ENCODE measurements at regions not wholly inside any gene's neighbourhood (a gene's known extent, or its start where the extent isn't known, plus 50 kb on each side); places are given as distances from the start of the nearest gene placed in this dataset.

- H4K20me1 ChIP-seq (ENCODE audit: insufficient read depth, low read length) = no peaks in the 10 kb centered on the region
- no peak overlapping the region for H3K4me2 ChIP-seq (ENCODE audit: insufficient read depth, low read length)
- no peak overlapping the region for H2AFZ ChIP-seq (ENCODE audit: low read depth, low read length)
- H3K9me3 ChIP-seq (ENCODE audit: insufficient read depth, low read length, severe bottlenecking) = no peaks in the 10 kb centered on the region
- H3K4me3 ChIP-seq (ENCODE audit: low read depth in 1 of 2, low read length in 2 of 2) = no peak overlapping the region
- H3K36me3 ChIP-seq (ENCODE audit: insufficient read depth, low read length) = no peaks in the 10 kb centered on the region
- TF ChIP-seq EZH2 (IDR thresholded peaks at IDR 0.05; ENCODE audit: borderline replicate concordance, low read depth, low read length, severe bottlenecking) (no peak), CTCF (IDR thresholded peaks at IDR 0.05; ENCODE audit: borderline replicate concordance, extremely low read depth, low read length, poor library complexity, severe bottlenecking) (no peak)
- no peak overlapping the region for H3K27ac ChIP-seq (ENCODE audit: low read length)
- no peaks in the 10 kb centered on the region for H3K79me2 ChIP-seq (ENCODE audit: insufficient read depth, low read length)
- H3K9ac ChIP-seq (ENCODE audit: low read depth, low read length) = no peak overlapping the region
- no peaks in the 10 kb centered on the region for H3K4me1 ChIP-seq (ENCODE audit: insufficient read depth, low read length)
- no peak for DNase-seq
- H3K27me3 ChIP-seq (ENCODE audit: insufficient read depth, low read length, poor library complexity) = no peaks in the 10 kb centered on the region
- no peak for ATAC-seq (ENCODE audit: insufficient read depth, low read depth)
These were observed 138.7 kb downstream of the TDRD15 start for GRCh38 chr2:21262426-21262940.

DNA sequence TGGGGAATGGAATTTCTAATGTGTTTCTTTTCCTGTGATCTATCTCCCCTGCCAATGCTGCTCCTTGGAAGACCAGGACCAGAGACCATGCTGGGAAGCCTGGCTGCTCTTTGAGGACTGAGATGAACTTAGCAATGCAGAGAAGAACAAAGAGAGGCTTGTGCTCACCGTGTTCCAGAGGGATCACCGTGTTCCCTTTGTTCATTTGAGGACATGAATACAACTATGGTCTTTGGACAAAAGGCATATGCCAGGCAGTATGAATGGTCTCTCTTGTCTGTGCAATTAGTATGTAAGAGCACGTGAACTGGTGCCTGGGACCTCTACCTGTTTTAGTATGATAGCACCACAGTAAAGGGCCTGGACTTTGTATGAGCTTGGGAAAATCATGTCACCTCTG is 139.9 kb downstream of the TDRD15 start:
- Histone ChIP-seq H2AFZ (ENCODE audit: low read depth, low read length) (no peak overlapping the region), H3K4me3 (ENCODE audit: low read depth in 1 of 2, low read length in 2 of 2) (no peak overlapping the region), H3K4me1 (ENCODE audit: insufficient read depth, low read length) (no peaks in the 10 kb centered on the region), H3K36me3 (ENCODE audit: insufficient read depth, low read length) (no peaks in the 10 kb centered on the region), H3K4me2 (ENCODE audit: insufficient read depth, low read length) (no peak overlapping the region), H3K27me3 (ENCODE audit: insufficient read depth, low read length, poor library complexity) (no peaks in the 10 kb centered on the region), H3K9ac (ENCODE audit: low read depth, low read length) (no peak overlapping the region), H3K27ac (ENCODE audit: low read length) (no peak overlapping the region), H3K79me2 (ENCODE audit: insufficient read depth, low read length) (no peaks in the 10 kb centered on the region), H4K20me1 (ENCODE audit: insufficient read depth, low read length) (no peaks in the 10 kb centered on the region), H3K9me3 (ENCODE audit: insufficient read depth, low read length, severe bottlenecking) (no peaks in the 10 kb centered on the region)
- no peak for TF ChIP-seq EZH2 (IDR thresholded peaks at IDR 0.05; ENCODE audit: borderline replicate concordance, low read depth, low read length, severe bottlenecking)
- no peak for TF ChIP-seq CTCF (IDR thresholded peaks at IDR 0.05; ENCODE audit: borderline replicate concordance, extremely low read depth, low read length, poor library complexity, severe bottlenecking)
- DNase-seq (no peak), ATAC-seq (ENCODE audit: insufficient read depth, low read depth) (no peak)

DNA sequence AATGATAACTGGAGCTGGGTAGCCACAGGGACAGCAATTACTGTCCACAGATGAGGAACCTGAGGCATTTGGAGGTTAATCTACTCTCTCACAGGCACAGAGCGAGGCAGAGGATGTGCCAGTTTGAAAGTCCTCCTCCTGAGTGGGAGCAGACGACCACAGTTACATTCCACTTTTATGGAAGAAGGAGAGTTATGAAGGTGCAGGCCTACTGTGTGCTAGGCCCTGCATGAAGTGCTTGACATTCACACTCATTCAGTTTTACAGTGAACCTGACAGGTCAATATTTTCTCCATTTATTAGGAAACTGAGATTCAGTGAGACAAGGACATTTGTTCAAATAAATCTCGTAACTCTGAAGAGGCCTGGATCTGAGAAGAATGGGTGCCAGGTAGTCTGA is 142.0 kb downstream of the TDRD15 start:
- Histone ChIP-seq H3K27me3 (ENCODE audit: insufficient read depth, low read length, poor library complexity) (no peaks in the 10 kb centered on the region), H3K27ac (ENCODE audit: low read length) (no peak overlapping the region), H3K4me3 (ENCODE audit: low read depth in 1 of 2, low read length in 2 of 2) (no peak overlapping the region), H2AFZ (ENCODE audit: low read depth, low read length) (no peak overlapping the region), H3K36me3 (ENCODE audit: insufficient read depth, low read length) (no peaks in the 10 kb centered on the region), H3K9me3 (ENCODE audit: insufficient read depth, low read length, severe bottlenecking) (no peaks in the 10 kb centered on the region), H3K79me2 (ENCODE audit: insufficient read depth, low read length) (no peaks in the 10 kb centered on the region), H4K20me1 (ENCODE audit: insufficient read depth, low read length) (no peaks in the 10 kb centered on the region), H3K4me2 (ENCODE audit: insufficient read depth, low read length) (no peak overlapping the region), H3K4me1 (ENCODE audit: insufficient read depth, low read length) (no peaks in the 10 kb centered on the region), H3K9ac (ENCODE audit: low read depth, low read length) (no peak overlapping the region)
- DNase-seq = no peak
- no peak for ATAC-seq (ENCODE audit: insufficient read depth, low read depth)
- TF ChIP-seq EZH2 (IDR thresholded peaks at IDR 0.05; ENCODE audit: borderline replicate concordance, low read depth, low read length, severe bottlenecking) = no peak
- TF ChIP-seq CTCF (IDR thresholded peaks at IDR 0.05; ENCODE audit: borderline replicate concordance, extremely low read depth, low read length, poor library complexity, severe bottlenecking) = no peak

All from DND-41 (cell line).